Upper lobe of left lung (tissue), 4 donors: ENCODE measurements at regions not wholly inside any gene's neighbourhood (a gene's known extent, or its start where the extent isn't known, plus 50 kb on each side); places are given as distances from the start of the nearest gene placed in this dataset.

Experiments
- EP300 ChIP-seq, 4 donors: sonication (generic); formaldehyde crosslinking; IDR thresholded peaks; one replicate each; pipeline ENCODE4 v1.5.1; 2017; ENCODE audit warnings: antibody characterized with exemption in 4 of 4, control low read depth in 2 of 4
- POLR2A ChIP-seq, 4 donors: fragments of 450-650 bp; IDR thresholded peaks; one replicate each; pipeline ENCODE4 v1.5.1; 2016 to 2017; ENCODE audit warnings: antibody characterized with exemption in 4 of 4, mild to moderate bottlenecking in 2 of 4
- POLR2AphosphoS5 ChIP-seq, 2 donors: sonication (generic); formaldehyde crosslinking; IDR thresholded peaks; one replicate each; pipeline ENCODE4 v1.5.1; 2017; ENCODE audit warnings: antibody characterized with exemption in 2 of 2
- TF ChIP-seq, protein P1 (sequence below), 6 experiments: fragments of 450-650 bp in 4 of 6; fragments of 200-600 bp in 2 of 6; sonication (generic) in 2 of 6; IDR thresholded peaks; one replicate each; pipeline ENCODE4 v1.5.1; 2016 to 2019; ENCODE audit warnings: antibody characterized with exemption in 6 of 6

DNA sequence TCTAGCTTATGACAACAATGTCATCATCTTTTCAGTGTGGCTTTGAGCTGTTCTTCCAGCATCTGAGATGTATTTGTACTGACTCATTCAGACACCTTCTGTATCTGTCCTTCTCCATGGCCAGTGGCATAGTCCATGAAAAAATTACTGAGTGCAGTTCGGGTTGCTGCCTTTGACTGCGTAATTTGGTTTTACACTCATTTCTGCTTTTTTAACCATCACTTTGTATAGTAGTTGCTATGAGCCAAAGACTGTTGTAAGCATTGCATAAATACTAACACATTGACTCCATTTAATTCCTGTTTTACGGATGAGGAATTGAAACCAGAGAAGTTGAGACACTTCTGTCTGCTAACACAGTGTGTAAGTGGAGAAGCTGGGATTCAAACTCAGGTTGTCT is 190.7 kb upstream of the MID1 start:
- TF ChIP-seq POLR2AphosphoS5 (IDR thresholded peaks at IDR 0.05) (no peak), POLR2A (IDR thresholded peaks at IDR 0.05) (no peak), EP300 (IDR thresholded peaks at IDR 0.05) (no peak)
- TF ChIP-seq, protein P1, sequence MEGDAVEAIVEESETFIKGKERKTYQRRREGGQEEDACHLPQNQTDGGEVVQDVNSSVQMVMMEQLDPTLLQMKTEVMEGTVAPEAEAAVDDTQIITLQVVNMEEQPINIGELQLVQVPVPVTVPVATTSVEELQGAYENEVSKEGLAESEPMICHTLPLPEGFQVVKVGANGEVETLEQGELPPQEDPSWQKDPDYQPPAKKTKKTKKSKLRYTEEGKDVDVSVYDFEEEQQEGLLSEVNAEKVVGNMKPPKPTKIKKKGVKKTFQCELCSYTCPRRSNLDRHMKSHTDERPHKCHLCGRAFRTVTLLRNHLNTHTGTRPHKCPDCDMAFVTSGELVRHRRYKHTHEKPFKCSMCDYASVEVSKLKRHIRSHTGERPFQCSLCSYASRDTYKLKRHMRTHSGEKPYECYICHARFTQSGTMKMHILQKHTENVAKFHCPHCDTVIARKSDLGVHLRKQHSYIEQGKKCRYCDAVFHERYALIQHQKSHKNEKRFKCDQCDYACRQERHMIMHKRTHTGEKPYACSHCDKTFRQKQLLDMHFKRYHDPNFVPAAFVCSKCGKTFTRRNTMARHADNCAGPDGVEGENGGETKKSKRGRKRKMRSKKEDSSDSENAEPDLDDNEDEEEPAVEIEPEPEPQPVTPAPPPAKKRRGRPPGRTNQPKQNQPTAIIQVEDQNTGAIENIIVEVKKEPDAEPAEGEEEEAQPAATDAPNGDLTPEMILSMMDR (IDR thresholded peaks at IDR 0.05), result no peak
